ENCODE measurements at regions not wholly inside any gene's neighbourhood (a gene's known extent, or its start where the extent isn't known, plus 50 kb on each side); places are given as distances from the start of the nearest gene placed in this dataset.
"Not testable (repeated sequence)": the region's sequence is repeated elsewhere in the genome, so short reads cannot be mapped to it uniquely, and the experiment has no call there.

DNA sequence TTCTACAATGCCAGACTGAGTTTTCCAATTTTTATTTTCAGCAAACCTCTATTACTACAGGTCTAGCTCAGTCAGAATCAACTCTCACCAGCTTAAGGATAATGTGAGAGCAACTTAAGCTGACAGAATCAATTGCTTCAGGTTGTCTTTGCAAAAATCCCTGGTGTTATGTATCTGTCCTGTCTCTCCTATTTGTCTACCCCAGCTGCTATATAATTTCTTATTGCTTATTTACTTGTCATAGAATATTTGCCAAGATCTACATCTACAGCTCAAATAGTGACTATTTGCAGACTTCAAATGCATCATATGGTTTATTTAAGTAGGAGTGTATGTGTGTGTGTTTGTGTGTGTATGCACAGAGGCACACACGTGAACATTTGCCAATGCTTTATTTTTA, 54.1 kb downstream of the FOXG1 start:
- no peak for DNase-seq (ENCODE audit: low read depth)

- DNase-seq (ENCODE audit: low read depth): no peak
These were observed 55.4 kb downstream of the FOXG1 start for GRCh38 chr14:28821993-28822392.

DNA sequence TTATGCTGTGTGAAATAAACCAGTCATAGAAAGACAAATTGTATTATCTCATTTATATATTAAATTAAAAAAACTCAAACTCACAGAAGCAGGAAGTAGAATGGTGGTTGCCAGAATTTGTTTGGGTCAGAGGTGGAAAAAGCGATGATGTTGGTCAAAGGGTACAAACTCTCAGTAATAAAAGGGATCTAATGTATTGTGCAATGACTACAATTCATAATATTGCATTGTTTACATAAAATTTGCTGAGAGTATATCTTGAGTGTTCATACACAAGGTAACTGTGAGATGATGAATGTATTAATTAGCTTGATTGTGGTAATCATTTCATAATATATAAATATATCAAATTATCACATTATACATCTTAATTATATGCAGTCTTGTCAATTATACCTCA, 56.7 kb downstream of the FOXG1 start:
- DNase-seq (ENCODE audit: low read depth): no peak

GRCh38 chr14:28830115-28830534, 63.5 kb downstream of the FOXG1 start:
- no peak for DNase-seq (ENCODE audit: low read depth)

- DNase-seq (ENCODE audit: low read depth): no peak
These were observed 64.5 kb downstream of the FOXG1 start for GRCh38 chr14:28831126-28831525.

DNA sequence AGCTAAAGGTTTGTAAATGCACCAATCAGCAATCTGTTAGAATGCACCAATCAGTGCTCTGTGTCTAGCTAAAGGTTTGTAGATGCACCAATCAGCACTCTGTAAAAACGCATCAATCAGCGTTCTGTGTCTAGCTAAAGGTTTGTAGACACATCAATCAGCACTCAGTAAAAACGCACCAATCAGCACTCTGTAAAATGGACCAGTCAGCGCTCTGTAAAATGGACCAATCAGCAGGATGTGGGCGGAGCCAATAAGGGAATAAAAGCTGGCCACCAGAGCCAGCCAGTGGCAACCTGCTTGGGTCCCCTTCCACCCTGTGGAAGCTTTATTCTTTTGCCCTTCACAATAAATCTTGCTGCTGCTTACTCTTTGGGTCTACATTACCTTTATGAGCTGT, 76.0 kb downstream of the FOXG1 start:
- not testable (repeated sequence) for DNase-seq (ENCODE audit: low read depth)

GRCh38 chr14:28867571-28867970, 101.0 kb downstream of the FOXG1 start:
- DNase-seq (ENCODE audit: low read depth): peak; percentile 27

GRCh38 chr14:28870033-28870564, 103.5 kb downstream of the FOXG1 start:
- no peak for DNase-seq (ENCODE audit: low read depth)

- DNase-seq (ENCODE audit: low read depth): no peak
These were observed 109.5 kb downstream of the FOXG1 start for GRCh38 chr14:28875934-28876571.

- no peak for DNase-seq (ENCODE audit: low read depth)
These were observed 110.0 kb downstream of the FOXG1 start for GRCh38 chr14:28876572-28876945.

DNA sequence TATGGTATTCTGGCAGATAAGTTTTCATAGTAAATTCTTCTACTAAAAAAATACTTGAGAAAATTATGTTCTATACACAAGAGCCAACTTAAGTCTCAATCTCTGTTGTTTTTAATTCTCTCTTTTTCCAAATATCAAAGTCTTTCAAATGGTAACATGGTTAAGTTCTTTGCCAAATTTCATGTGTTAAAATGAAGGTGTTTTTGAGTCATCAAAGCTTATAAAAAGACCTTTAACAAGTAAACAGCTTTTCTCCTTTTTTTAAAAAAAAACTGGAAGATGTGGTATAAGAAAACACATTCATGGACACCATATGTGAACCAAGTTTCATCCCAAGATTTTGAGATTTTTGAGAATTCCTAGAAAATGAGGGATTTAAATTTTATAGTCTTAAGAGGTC, 111.3 kb downstream of the FOXG1 start:
- no peak for DNase-seq (ENCODE audit: low read depth)

GRCh38 chr14:28879573-28879996, 113.0 kb downstream of the FOXG1 start:
- no peak for DNase-seq (ENCODE audit: low read depth)

GRCh38 chr14:28886940-28887339, 120.4 kb downstream of the FOXG1 start:
- DNase-seq (ENCODE audit: low read depth): no peak

DNA sequence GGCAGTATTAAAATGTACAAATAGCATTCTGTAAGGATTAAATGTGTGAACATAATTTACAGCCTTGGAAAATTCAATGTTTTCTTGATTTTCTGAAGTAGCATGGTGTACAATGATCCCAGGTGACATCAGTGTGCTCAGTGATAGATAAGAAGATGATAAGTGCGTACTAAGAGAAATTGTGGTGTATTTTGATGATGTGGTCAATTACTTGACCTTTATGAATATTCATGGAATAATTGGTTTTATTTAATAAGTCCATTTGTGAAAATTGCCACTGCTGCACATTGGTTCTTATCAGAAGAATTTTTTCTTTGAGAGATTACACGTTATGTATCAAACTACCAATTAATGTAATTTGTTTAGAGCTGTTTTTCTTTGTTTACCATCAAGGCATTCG, 128.8 kb downstream of the FOXG1 start:
- DNase-seq (ENCODE audit: low read depth): no peak

- no peak for DNase-seq (ENCODE audit: low read depth)
These were observed 129.8 kb downstream of the FOXG1 start for GRCh38 chr14:28896337-28896736.

DNA sequence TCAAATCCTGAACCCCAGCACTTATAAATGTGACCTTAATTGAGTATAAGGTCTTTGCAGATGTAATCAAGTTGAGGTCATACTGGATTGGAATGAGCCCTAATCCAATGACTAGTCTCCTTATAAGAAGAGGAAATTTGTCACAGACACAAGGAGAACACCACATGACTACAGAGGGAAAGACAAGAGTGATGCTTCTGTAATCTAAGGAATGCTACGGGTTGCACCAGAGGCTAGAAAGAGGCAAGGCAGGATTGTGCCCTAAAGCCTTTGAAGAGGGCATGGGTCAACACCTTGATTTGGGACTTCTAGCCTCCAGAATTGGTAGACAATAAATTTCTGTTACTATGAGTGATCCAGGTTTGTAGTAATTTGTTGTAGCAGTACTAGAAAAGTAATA, 135.0 kb downstream of the FOXG1 start:
- no peak for DNase-seq (ENCODE audit: low read depth)

DNA sequence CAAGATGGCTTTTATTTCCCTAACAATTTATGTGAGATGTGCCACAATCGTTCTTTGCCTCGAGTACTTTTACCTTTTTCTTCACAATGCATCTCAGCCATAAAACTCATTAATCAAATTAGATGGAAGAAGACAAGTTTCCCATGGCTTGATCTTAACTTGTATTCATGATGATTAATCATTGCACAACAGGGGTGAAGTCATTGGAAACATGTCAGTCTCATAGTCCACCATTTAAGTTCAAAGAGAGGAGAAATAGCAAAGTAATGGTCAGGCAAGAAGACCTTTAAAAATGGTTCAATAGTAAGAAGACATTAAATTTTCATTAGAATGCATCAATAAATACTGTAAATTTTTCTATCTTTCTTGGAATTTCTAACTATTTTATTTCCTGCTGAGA, 136.3 kb downstream of the FOXG1 start:
- no peak for DNase-seq (ENCODE audit: low read depth)

GRCh38 chr14:28911521-28911920, 144.9 kb downstream of the FOXG1 start:
- DNase-seq (ENCODE audit: low read depth): no peak

DNA sequence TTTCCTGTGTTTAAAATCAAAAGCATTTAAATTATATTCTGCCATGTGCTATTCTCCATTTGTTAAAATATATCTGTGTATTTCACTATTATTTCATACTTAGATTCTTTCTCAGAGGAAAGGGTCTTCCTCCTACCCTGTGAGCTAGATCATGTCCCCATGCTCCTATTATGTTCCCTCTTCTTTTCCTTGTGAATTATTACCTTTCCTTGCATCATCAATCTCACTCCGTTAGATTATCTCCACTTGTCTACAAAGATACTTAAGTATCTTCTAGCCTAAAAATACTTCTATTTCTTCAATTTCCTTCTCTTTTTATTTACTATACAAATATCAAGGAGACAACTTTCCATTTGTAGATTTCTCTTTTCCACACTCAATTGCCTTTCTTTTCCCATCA, 146.5 kb downstream of the FOXG1 start:
- no peak for DNase-seq (ENCODE audit: low read depth)

DNA sequence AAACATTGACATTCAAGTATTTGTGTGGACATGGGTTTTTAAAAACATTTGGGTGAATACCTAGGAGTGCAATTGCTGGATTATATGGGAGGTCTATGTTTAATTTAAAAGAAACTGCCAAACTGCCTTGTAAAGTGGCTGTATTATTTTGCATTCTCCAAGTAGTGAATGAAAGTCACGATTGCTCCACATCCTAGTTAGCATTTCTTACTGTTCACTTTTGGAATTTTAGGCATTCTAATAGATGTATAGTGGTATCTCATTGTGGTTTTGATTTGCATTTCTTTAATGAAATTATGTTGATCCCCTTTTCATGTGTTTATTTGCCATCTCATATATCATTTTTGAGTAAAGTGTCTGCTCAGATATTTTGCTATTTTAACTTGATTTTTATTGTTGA, 159.5 kb downstream of the FOXG1 start:
- no peak for DNase-seq (ENCODE audit: low read depth)

GRCh38 chr14:28931999-28932398, 165.4 kb downstream of the FOXG1 start:
- no peak for DNase-seq (ENCODE audit: low read depth)

- DNase-seq (ENCODE audit: low read depth): no peak
These were observed 170.0 kb downstream of the FOXG1 start for GRCh38 chr14:28936601-28937000.

- no peak for DNase-seq (ENCODE audit: low read depth)
These were observed 175.2 kb downstream of the FOXG1 start for GRCh38 chr14:28941758-28942157.

- no peak for DNase-seq (ENCODE audit: low read depth)
These were observed 178.0 kb downstream of the FOXG1 start for GRCh38 chr14:28944605-28945004.

All from myocyte (in vitro differentiated cells).